Jurkat, Clone E6-1 (cell line): ENCODE measurements at regions not wholly inside any gene's neighbourhood (a gene's known extent, or its start where the extent isn't known, plus 50 kb on each side); places are given as distances from the start of the nearest gene placed in this dataset.
"Not testable (repeated sequence)": the region's sequence is repeated elsewhere in the genome, so short reads cannot be mapped to it uniquely, and the experiment has no call there.

Experiments
- DNase-seq: peaks from one replicate; pipeline ENCODE4 v3.0.0-alpha.2; 2011; ENCODE audit warnings: low read depth, low spot score
- H3K4me3 ChIP-seq: 2 replicates; pipeline ENCODE4 v1.5.1; 2011; ENCODE audit warnings: mild to moderate bottlenecking, low read length, control low read depth, moderate library complexity

- DNase-seq: no peak
- H3K4me3 ChIP-seq: no peak overlapping the region
Observed at GRCh38 chr10:125236091-125236490, 75.7 kb upstream of the CTBP2 start.

- H3K4me3 ChIP-seq: no peak overlapping the region
- DNase-seq: no peak
Observed at GRCh38 chr10:125235093-125236069, 75.0 kb upstream of the CTBP2 start.

GRCh38 chr10:125234576-125234975, 74.2 kb upstream of the CTBP2 start:
- H3K4me3 ChIP-seq, DNase-seq: not testable (repeated sequence)

GRCh38 chr10:125233726-125234125, 73.4 kb upstream of the CTBP2 start:
- DNase-seq: no peak
- no peak overlapping the region for H3K4me3 ChIP-seq

GRCh38 chr10:125232841-125233240, 72.5 kb upstream of the CTBP2 start:
- H3K4me3 ChIP-seq: no peak overlapping the region
- no peak for DNase-seq

- no peak for DNase-seq
- no peak overlapping the region for H3K4me3 ChIP-seq
Observed at GRCh38 chr10:125231813-125232475, 71.6 kb upstream of the CTBP2 start.

GRCh38 chr10:125231116-125231812, 70.9 kb upstream of the CTBP2 start:
- DNase-seq: no peak
- H3K4me3 ChIP-seq: no peak overlapping the region

- no peak for DNase-seq
- no peak overlapping the region for H3K4me3 ChIP-seq
Observed at GRCh38 chr10:125230251-125230650, 69.9 kb upstream of the CTBP2 start.

GRCh38 chr10:125228245-125228940, 68.0 kb upstream of the CTBP2 start:
- DNase-seq, H3K4me3 ChIP-seq: not testable (repeated sequence)

GRCh38 chr10:125227546-125227945, 67.2 kb upstream of the CTBP2 start:
- DNase-seq: no peak
- no peak overlapping the region for H3K4me3 ChIP-seq

- no peak overlapping the region for H3K4me3 ChIP-seq
- no peak for DNase-seq
Observed at GRCh38 chr10:125226823-125227222, 66.5 kb upstream of the CTBP2 start.

- DNase-seq: no peak
- no peak overlapping the region for H3K4me3 ChIP-seq
Observed at GRCh38 chr10:125226005-125226404, 65.6 kb upstream of the CTBP2 start.

- no peak overlapping the region for H3K4me3 ChIP-seq
- no peak for DNase-seq
Observed at GRCh38 chr10:125225051-125225450, 64.7 kb upstream of the CTBP2 start.

- DNase-seq: no peak
- H3K4me3 ChIP-seq: no peak overlapping the region
Observed at GRCh38 chr10:125222515-125223308, 62.3 kb upstream of the CTBP2 start.

- DNase-seq: no peak
- H3K4me3 ChIP-seq: no peak overlapping the region
Observed at GRCh38 chr10:125221716-125222115, 61.4 kb upstream of the CTBP2 start.

GRCh38 chr10:125219776-125220175, 59.4 kb upstream of the CTBP2 start:
- H3K4me3 ChIP-seq: no peak overlapping the region
- no peak for DNase-seq

- DNase-seq: no peak
Observed at GRCh38 chr10:125218967-125219366, 58.6 kb upstream of the CTBP2 start.

GRCh38 chr10:125217990-125218675, 57.8 kb upstream of the CTBP2 start:
- no peak for DNase-seq
- no peak overlapping the region for H3K4me3 ChIP-seq

More at GRCh38 chr10:125218967-125219366, 58.6 kb upstream of the CTBP2 start:
- H3K4me3 ChIP-seq: no peak overlapping the region
